NT2/D1 (cell line): ENCODE measurements at regions not wholly inside any gene's neighbourhood (a gene's known extent, or its start where the extent isn't known, plus 50 kb on each side); places are given as distances from the start of the nearest gene placed in this dataset.

Source experiments
- SUZ12 ChIP-seq: IDR thresholded peaks from 2 replicates; pipeline ENCODE4 v1.6.1; 2011; ENCODE audit not compliant: insufficient read length, insufficient read depth; ENCODE audit errors: extremely low read depth
- YY1 ChIP-seq: IDR thresholded peaks from 2 replicates; pipeline ENCODE4 v1.6.1; 2011; ENCODE audit not compliant: insufficient read length, insufficient read depth
- ZNF274 ChIP-seq: IDR thresholded peaks from 2 replicates; pipeline ENCODE4 v1.6.1; 2011; ENCODE audit warnings: mild to moderate bottlenecking, low read depth, low read length

DNA sequence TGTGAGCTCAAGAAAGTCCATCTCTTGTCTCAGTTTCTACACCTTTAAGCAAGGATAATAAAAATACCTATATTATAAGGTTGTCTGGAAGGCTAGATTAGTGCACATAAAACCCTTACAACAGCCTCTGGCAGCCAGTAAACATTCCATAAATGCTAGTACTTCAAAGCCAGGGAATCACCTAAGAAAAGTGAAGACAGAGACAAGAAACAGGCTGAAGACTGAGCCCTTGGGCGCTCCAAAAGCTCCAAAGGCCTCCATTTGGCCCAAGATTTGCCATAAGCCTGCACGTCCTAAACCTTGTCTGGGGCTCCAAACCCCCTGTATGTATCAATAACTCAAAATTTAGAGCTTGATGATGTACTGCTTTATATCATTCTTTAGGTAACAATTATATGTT, 52.2 kb upstream of the AKIP1 start:
- no peak for TF ChIP-seq ZNF274
- no peak for TF ChIP-seq YY1
- no peak for TF ChIP-seq SUZ12
